HUES48 (cell line): ENCODE measurements at regions not wholly inside any gene's neighbourhood (a gene's known extent, or its start where the extent isn't known, plus 50 kb on each side); places are given as distances from the start of the nearest gene placed in this dataset.

ENCODE experiments used
- H3K27ac ChIP-seq: one replicate; pipeline ENCODE4 v1.7.0; 2013; ENCODE audit warnings: low read depth, low read length, inconsistent platforms
- H3K27me3 ChIP-seq: 2 replicates; pipeline ENCODE4 v1.6.1; 2013; ENCODE audit warnings: mild to moderate bottlenecking, low read length; ENCODE audit not compliant: control insufficient read depth, insufficient read depth
- H3K36me3 ChIP-seq: 2 replicates; pipeline ENCODE4 v1.6.1; 2013; ENCODE audit warnings: low read length; ENCODE audit not compliant: control insufficient read depth, insufficient read depth
- H3K4me1 ChIP-seq: 2 replicates; pipeline ENCODE4 v1.6.1; 2013; ENCODE audit warnings: mild to moderate bottlenecking, low read length; ENCODE audit not compliant: control insufficient read depth, insufficient read depth
- H3K4me3 ChIP-seq: 2 replicates; pipeline ENCODE4 v1.5.1; 2013; ENCODE audit warnings: mild to moderate bottlenecking, low read depth, low read length
- H3K9ac ChIP-seq: 2 replicates; pipeline ENCODE4 v1.6.1; 2013; ENCODE audit warnings: mild to moderate bottlenecking, low read depth, low read length, moderate library complexity
- H3K9me3 ChIP-seq: 2 replicates; pipeline ENCODE4 v1.6.1; 2013; ENCODE audit warnings: low read length; ENCODE audit not compliant: control insufficient read depth, insufficient read depth

DNA sequence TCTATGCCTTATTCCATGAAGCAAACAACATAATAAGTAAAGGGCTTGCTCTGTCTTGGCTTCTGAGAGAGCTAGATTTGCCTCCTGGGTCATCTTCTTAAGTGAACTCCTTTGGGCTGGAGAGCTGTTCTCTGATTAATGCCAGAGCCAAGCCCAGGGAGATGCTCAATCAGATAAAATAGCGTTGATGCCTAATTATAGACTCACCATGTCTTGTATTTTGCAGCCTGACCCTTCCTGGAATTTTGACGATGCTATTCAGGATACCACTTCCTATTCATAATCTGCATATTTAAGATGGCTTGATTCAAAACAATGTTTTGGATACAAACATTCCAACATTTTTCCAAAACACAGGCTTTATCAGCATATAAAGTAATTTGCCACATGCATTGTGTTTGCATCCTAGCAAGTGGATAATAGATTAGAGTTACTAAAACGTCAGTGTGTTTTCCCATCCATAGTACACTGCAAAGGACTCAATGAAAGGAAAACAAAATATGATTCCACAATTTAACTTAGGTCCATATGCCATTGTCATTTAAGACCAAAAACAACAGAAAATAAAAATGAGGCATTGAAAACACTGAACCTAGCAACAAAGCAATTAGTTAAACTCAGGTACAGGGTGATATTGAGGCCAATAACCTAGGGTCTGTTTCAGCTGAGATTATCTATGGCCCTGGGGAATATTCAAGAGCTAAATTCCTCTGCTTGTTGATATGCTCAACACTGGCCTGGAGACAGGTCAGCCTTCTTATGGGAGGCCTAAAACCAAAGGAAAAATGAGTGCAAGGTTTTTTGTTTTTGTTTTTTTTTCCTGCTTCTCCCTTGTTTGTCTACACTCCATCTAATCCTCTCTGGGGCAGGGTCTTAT, 184.2 kb upstream of the FOXN3 start:
- Histone ChIP-seq H3K9me3 (peaks cover 24% of the 10 kb centered on the region), H3K4me1 (peaks cover 32% of the 10 kb centered on the region), H3K27me3 (no peaks in the 10 kb centered on the region), H3K27ac (peak overlapping the region; percentile 36), H3K4me3 (no peak overlapping the region), H3K9ac (no peak overlapping the region), H3K36me3 (no peaks in the 10 kb centered on the region; the same call in none of the 2 replicates)

DNA sequence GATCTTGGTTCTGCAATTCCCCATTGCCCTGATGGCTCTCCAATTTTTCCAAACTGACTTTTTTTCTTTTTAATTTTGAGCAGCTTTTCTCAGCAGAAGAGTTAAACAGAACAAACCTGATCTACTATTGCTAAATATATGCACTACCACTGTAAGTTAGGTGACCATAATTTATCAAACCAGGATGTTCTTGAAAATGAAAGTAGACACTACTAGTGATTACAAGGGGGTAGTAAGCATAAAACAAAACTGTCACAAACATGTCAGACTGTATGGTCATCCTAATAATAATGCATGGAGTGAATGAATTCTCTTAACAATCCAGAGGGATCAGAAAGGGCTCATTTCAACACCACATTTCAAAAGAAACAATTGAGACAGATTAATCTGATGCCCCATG, 183.0 kb upstream of the FOXN3 start:
- Histone ChIP-seq H3K27me3 (no peaks in the 10 kb centered on the region), H3K9me3 (peaks cover 24% of the 10 kb centered on the region), H3K4me3 (no peak overlapping the region), H3K36me3 (no peaks in the 10 kb centered on the region; the same call in none of the 2 replicates), H3K4me1 (peaks cover 28% of the 10 kb centered on the region), H3K9ac (no peak overlapping the region), H3K27ac (no peak overlapping the region)

DNA sequence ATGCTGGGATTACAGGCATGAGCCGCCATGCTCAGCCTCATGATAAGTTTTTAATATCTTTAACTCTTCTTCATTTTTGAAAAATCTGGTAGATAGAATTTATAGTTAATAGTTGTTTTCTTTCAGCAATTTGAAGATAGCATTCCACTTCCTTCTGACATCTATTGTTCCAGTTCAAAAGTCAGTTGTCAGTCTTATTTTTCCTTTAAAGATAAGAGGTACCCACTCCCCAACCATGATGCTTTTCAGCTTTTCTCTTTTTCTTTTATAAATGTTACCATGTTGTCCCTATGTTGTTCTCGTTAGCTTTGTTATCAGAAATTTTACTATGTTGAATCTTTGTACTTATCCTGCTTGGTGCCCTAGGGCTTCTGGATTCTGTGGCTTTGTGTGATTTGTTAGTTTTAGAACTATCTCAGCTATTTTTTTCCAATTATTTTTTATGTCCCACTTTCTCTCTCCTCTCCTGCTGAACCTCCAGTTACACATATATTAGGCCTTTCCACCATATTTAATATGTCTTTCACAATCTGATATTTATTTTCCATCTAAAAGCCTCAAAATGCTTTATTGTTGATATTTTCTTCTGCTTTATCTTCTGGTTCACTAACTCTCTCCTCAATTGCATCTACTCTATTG, 181.6 kb upstream of the FOXN3 start:
- Histone ChIP-seq H3K27ac (no peak overlapping the region), H3K4me1 (peaks cover 14% of the 10 kb centered on the region), H3K36me3 (peaks cover 4% of the 10 kb centered on the region), H3K9me3 (peaks cover 27% of the 10 kb centered on the region), H3K9ac (no peak overlapping the region), H3K4me3 (no peak overlapping the region), H3K27me3 (no peaks in the 10 kb centered on the region)

DNA sequence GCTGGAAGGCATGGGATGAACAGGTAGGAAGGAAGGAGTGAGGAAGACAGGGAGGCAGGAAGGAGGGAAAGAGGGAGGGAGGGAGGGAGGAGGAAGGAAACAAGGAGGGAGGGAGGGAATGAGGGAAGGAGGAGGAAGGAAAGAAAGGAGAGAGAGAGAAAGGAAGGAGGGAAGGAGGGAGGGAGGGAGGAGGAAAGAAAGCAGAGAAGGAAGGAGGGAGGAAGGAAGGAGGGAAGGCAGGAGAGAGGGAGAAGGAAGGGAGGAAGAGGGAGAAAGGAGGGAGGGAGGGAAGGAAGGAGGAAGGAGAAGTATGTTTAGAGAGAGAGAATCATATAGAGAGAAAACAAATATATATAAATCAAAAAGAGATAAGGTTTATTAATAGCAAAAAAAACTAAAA, 175.9 kb upstream of the FOXN3 start:
- Histone ChIP-seq H3K27me3 (no peaks in the 10 kb centered on the region), H3K9me3 (peaks cover 4% of the 10 kb centered on the region), H3K36me3 (peaks cover 4% of the 10 kb centered on the region)

DNA sequence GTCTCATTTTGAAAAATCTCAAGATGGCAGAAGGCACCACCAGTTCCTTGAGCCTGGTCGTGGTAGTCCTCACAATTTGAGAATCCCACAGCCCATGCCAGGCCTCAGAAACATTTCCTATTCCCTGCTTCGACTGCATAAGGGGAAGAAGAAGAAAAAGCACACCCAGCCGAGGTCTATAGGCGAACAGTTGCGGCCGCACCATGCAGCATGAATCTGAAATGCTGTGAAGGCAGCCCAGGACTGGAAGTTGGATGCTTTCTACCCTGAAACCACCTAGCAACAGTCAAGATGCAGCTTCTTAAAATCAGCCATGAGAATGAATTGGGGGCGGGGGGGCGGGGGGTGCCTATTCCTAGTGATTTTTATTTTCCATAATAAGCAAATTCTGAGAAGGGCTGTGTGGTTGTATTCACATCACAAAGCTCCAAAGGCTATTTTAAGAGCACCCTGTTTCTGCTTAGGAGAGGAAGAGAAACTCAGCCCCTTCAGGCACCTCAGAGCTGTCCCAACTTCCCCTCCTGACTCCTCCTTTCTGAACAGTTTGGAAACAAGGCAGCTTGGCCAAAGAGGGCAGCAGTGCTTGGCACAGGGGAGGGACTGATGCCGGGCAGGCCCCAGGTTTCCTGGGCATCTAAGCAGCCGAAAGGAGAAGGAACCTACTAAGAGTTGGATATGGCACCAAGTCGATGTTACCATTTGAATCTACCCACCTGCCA, 172.5 kb upstream of the FOXN3 start:
- H3K4me3 ChIP-seq, result no peak overlapping the region

More for the DNA sequence above, 175.9 kb upstream of the FOXN3 start:
- Histone ChIP-seq H3K4me3 (no peak overlapping the region), H3K9ac (no peak overlapping the region), H3K4me1 (peaks cover 20% of the 10 kb centered on the region), H3K27ac (no peak overlapping the region)

DNA sequence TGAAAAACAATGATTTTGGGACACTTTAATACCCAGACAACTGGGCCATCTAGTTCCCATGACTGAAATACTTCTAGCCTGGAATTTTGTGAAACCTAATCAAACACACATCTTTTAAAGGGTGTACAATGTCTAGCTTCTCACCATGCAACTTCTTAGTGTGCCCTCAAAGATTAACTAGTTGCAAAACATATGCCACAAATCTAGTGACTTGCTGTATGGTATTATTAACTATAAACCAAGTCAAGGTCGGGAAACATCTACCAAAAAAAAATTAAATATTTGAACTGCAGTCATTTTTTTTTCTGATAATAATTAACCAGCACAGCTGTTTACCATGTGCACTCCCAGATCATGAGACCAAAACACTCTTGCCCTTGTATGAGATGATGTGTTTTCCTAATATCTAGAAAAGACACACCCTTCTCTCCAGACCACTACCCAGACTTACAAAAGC, 171.8 kb upstream of the FOXN3 start:
- no peak overlapping the region for H3K27ac ChIP-seq
- no peak overlapping the region for H3K4me3 ChIP-seq
- peaks cover 20% of the 10 kb centered on the region for H3K4me1 ChIP-seq
- H3K27me3 ChIP-seq, result no peaks in the 10 kb centered on the region
- no peak overlapping the region for H3K9ac ChIP-seq
- no peaks in the 10 kb centered on the region for H3K36me3 ChIP-seq
- no peaks in the 10 kb centered on the region for H3K9me3 ChIP-seq

More for the DNA sequence above, 172.5 kb upstream of the FOXN3 start:
- Histone ChIP-seq H3K9me3 (peaks cover 2% of the 10 kb centered on the region; the same call in 1 of the 2 replicates), H3K4me1 (peaks cover 20% of the 10 kb centered on the region), H3K36me3 (peaks cover 3% of the 10 kb centered on the region; the same call in 1 of the 2 replicates), H3K9ac (no peak overlapping the region), H3K27me3 (no peaks in the 10 kb centered on the region), H3K27ac (no peak overlapping the region)

DNA sequence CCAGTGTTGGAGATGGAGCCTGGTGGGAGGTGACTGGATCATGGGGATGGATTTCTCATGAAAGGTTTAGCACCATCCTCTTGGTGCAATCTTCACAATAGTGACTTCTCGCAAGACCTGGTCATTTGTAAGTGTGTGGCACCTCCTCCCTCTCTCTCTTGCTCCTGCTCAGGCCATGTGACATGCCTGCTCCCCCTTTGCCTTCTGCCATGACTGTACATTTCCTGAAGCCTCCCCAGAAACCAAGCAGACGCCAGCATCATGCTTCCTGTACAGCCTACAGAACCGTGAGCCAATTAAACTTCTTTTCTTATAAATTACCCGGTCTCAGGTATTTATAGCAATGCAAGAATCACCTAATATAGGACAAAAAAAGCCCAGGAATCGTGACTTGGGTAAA, 171.0 kb upstream of the FOXN3 start:
- Histone ChIP-seq H3K27me3 (no peaks in the 10 kb centered on the region), H3K4me1 (peaks cover 20% of the 10 kb centered on the region), H3K4me3 (no peak overlapping the region), H3K36me3 (no peaks in the 10 kb centered on the region), H3K9me3 (no peaks in the 10 kb centered on the region), H3K9ac (no peak overlapping the region), H3K27ac (no peak overlapping the region)

DNA sequence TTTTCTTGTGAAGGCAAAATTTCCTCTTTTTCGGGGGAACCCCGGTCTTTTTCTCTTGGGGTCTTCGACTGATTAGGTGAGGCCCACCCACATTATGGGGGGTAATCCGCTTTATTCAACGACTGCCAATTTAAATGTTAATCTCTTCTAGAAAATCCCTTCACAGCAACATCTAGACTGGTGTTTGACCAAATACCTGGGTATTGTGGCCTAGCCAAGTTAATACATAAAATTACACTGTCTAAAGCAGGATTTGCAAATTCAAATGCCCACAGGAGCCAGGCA, 170.0 kb upstream of the FOXN3 start:
- no peaks in the 10 kb centered on the region for H3K36me3 ChIP-seq
- no peak overlapping the region for H3K4me3 ChIP-seq
- no peak overlapping the region for H3K27ac ChIP-seq
- H3K9ac ChIP-seq, result no peak overlapping the region
- H3K27me3 ChIP-seq, result no peaks in the 10 kb centered on the region
- no peaks in the 10 kb centered on the region for H3K9me3 ChIP-seq
- peaks cover 20% of the 10 kb centered on the region for H3K4me1 ChIP-seq

DNA sequence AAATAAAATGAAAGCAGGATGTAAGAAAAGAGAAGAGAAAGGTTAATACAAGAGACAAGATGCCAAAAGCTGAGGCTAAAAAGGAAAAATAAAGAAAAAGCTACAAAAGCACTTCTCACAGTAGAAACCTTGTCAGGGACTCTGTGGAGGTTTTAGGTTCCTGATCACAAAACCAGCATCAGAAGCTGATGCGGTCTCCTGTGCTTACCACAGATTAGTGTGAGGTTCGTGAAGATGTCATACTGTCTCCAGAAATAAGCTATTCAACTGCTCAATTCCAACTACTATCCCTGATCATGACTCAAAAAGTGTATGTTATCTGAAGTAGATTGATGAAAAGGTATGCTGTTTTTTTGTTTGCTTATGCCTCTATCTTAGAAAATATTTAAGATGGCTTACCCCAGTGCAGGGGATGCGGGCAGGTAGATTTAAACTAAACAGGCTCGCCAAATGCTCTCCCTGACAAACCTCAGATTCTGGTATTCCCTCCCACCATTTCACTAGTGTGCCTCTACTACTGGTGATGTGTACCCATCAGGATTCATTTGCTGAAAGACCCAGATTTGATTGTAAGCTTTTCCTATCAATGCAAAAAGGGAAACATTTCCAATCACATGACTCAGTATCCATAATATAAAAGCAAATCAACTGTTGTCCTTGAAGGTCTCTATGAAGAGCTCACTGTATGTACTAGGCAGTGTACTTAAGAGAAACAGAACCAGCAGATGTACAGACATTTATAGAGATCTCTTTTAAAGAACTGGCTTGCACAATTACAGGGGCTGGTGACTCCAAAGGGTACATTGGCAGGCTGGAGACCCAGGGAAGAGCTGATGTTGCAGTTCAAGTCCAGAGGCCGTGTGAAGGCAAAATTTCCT, 169.5 kb upstream of the FOXN3 start:
- no peaks in the 10 kb centered on the region for H3K27me3 ChIP-seq
- no peak overlapping the region for H3K9ac ChIP-seq
- no peak overlapping the region for H3K4me3 ChIP-seq
- no peaks in the 10 kb centered on the region for H3K9me3 ChIP-seq
- peaks cover 20% of the 10 kb centered on the region for H3K4me1 ChIP-seq
- H3K36me3 ChIP-seq, result peaks cover 4% of the 10 kb centered on the region
- H3K27ac ChIP-seq, result no peak overlapping the region

DNA sequence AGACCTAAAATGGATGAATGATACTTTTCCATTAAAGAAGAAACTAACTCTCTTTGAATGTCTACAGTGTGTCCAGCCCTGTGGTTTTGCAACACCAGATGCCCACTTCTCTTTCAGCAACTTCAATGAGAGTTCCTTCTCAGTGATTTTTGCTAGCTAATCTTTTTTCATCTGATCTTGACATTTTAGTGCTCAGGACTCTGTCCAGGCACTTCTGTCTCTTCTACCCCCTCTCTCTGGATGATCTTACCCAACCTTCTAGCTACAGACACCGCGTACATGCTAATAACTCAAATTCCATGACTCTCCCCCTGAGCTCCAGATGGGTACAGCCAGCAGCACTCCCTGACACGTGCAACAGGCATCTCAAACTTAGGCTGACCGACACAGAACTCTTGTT, 161.1 kb upstream of the FOXN3 start:
- H3K27ac ChIP-seq, result no peak overlapping the region
- H3K9ac ChIP-seq, result no peak overlapping the region
- H3K27me3 ChIP-seq, result no peaks in the 10 kb centered on the region
- H3K4me3 ChIP-seq, result no peak overlapping the region
- H3K36me3 ChIP-seq, result peaks cover 12% of the 10 kb centered on the region
- H3K4me1 ChIP-seq, result peaks cover 43% of the 10 kb centered on the region
- no peaks in the 10 kb centered on the region for H3K9me3 ChIP-seq
